ENCODE measurements at regions not wholly inside any gene's neighbourhood (a gene's known extent, or its start where the extent isn't known, plus 50 kb on each side); places are given as distances from the start of the nearest gene placed in this dataset.

GRCh38 chr13:74866101-74866500, 615.9 kb downstream of the TBC1D4 start:
- ATAC-seq (no peak), DNase-seq (ENCODE audit: low spot score) (no peak), FAIRE-seq (no peak)
- intact Hi-C loops (cut with micrococcal nuclease; ENCODE audit: unreplicated experiment) (no loop called here), in situ Hi-C loops (cut with HindIII; ENCODE audit: extremely low pct_ligation_motif_present, low pct_unique_long_range_greater_than_20kb) (no loop called here)
- no peaks in the 10 kb centered on the region for H4K20me1 ChIP-seq (ENCODE audit: insufficient read depth, low read length)
- WGBS (ENCODE audit: low lambda C conversion rate) = 0% methylated on average over 1 of the region's 1 CpG
- TF ChIP-seq FOXA3 (CRISPR knock-in tag; IDR thresholded peaks at IDR 0.05) (no peak), ZEB1 (IDR thresholded peaks at IDR 0.05; ENCODE audit: insufficient replicate concordance, low read depth) (no peak), EHMT2 (IDR thresholded peaks at IDR 0.05; ENCODE audit: borderline replicate concordance, low read depth, low read length) (no peak), ZNF337 (CRISPR knock-in tag; IDR thresholded peaks at IDR 0.05; ENCODE audit: borderline replicate concordance, low read depth) (no peak), ZNF329 (CRISPR knock-in tag; IDR thresholded peaks at IDR 0.05; ENCODE audit: low read depth) (no peak), NFATC3 (CRISPR knock-in tag; IDR thresholded peaks at IDR 0.05) (no peak), KAT7 (CRISPR knock-in tag; IDR thresholded peaks at IDR 0.05; ENCODE audit: borderline replicate concordance) (no peak), ATAD3A (CRISPR knock-in tag; IDR thresholded peaks at IDR 0.05) (no peak)
- H3K36me3 ChIP-seq (replicated peaks in 1 of 2; ENCODE audit: control insufficient read depth in 1 of 2, insufficient read depth in 2 of 2, low read length in 2 of 2) = no peaks in the 10 kb centered on the region
- no peak overlapping the region for H3K4me2 ChIP-seq (ENCODE audit: low read depth, low read length)
- H3K27me3 ChIP-seq (ENCODE audit: control insufficient read depth in 1 of 2, insufficient read depth in 2 of 2, low read length in 2 of 2) = no peaks in the 10 kb centered on the region
- no peak overlapping the region for H3K27ac ChIP-seq (ENCODE audit: extremely low read length, insufficient read depth, low read length)
- no TSS peak for BruUV-seq (replicated peaks)
- ChIA-PET POLR2A (no interaction called here), CTCF (ENCODE audit: low intra/inter-chr PET ratio, low total read pairs) (no interaction called here)
- H3K4me3 ChIP-seq (replicated peaks in 1 of 3; ENCODE audit: insufficient read depth in 1 of 3, low read depth in 2 of 3, low read length in 3 of 3) = no peak overlapping the region
- H3K79me2 ChIP-seq (ENCODE audit: insufficient read depth, low read length) = no peaks in the 10 kb centered on the region
- no peaks in the 10 kb centered on the region for H3K4me1 ChIP-seq (ENCODE audit: insufficient read depth, low read length)
- no peak overlapping the region for H2AFZ ChIP-seq (ENCODE audit: low read length)
- peaks cover 42% of the 10 kb centered on the region for H3K9me3 ChIP-seq (ENCODE audit: low read length)
- H3K9ac ChIP-seq (ENCODE audit: insufficient read depth, low read depth, low read length) = no peak overlapping the region

- no peaks in the 10 kb centered on the region for H3K4me1 ChIP-seq (ENCODE audit: insufficient read depth, low read length)
- BruUV-seq (replicated peaks) = no TSS peak
- H3K27me3 ChIP-seq (ENCODE audit: control insufficient read depth in 1 of 2, insufficient read depth in 2 of 2, low read length in 2 of 2) = no peaks in the 10 kb centered on the region
- H3K4me3 ChIP-seq (replicated peaks in 1 of 3; ENCODE audit: insufficient read depth in 1 of 3, low read depth in 2 of 3, low read length in 3 of 3) = no peak overlapping the region
- H3K9ac ChIP-seq (ENCODE audit: insufficient read depth, low read depth, low read length) = no peak overlapping the region
- no peaks in the 10 kb centered on the region for H3K36me3 ChIP-seq (replicated peaks in 1 of 2; ENCODE audit: control insufficient read depth in 1 of 2, insufficient read depth in 2 of 2, low read length in 2 of 2)
- no peak overlapping the region for H3K27ac ChIP-seq (ENCODE audit: extremely low read length, insufficient read depth, low read length)
- peaks cover 42% of the 10 kb centered on the region for H3K9me3 ChIP-seq (ENCODE audit: low read length)
- no peak for TF ChIP-seq SAFB2 (CRISPR knock-in tag; IDR thresholded peaks at IDR 0.05; ENCODE audit: borderline replicate concordance, low read depth)
- no peak for TF ChIP-seq ZNF761 (CRISPR knock-in tag; conservative IDR thresholded peaks at IDR 0.05)
- no peak for TF ChIP-seq ZNF225 (CRISPR knock-in tag; IDR thresholded peaks at IDR 0.05)
- TF ChIP-seq ASH2L (IDR thresholded peaks at IDR 0.05; ENCODE audit: insufficient read length, low read depth, low read length) = no peak
- TF ChIP-seq ZBTB2 (CRISPR knock-in tag; IDR thresholded peaks at IDR 0.05; ENCODE audit: low read depth) = no peak
- no peak for TF ChIP-seq RBFOX2 (IDR thresholded peaks at IDR 0.05; ENCODE audit: low read depth, low read length)
- FAIRE-seq (no peak), ATAC-seq (no peak), DNase-seq (ENCODE audit: low spot score) (no peak)
- CTCF ChIA-PET (ENCODE audit: low intra/inter-chr PET ratio, low total read pairs) = no interaction called here
- no peaks in the 10 kb centered on the region for H3K79me2 ChIP-seq (ENCODE audit: insufficient read depth, low read length)
- POLR2A ChIA-PET = no interaction called here
- H4K20me1 ChIP-seq (ENCODE audit: insufficient read depth, low read length) = no peaks in the 10 kb centered on the region
- intact Hi-C loops (cut with micrococcal nuclease; ENCODE audit: unreplicated experiment) = no loop called here
- H2AFZ ChIP-seq (ENCODE audit: low read length) = no peak overlapping the region
- in situ Hi-C loops (cut with HindIII; ENCODE audit: extremely low pct_ligation_motif_present, low pct_unique_long_range_greater_than_20kb) = no loop called here
- no peak overlapping the region for H3K4me2 ChIP-seq (ENCODE audit: low read depth, low read length)
These were observed 616.3 kb downstream of the TBC1D4 start for GRCh38 chr13:74865656-74866055.
